ENCODE measurements at regions not wholly inside any gene's neighbourhood (a gene's known extent, or its start where the extent isn't known, plus 50 kb on each side); places are given as distances from the start of the nearest gene placed in this dataset.

DNA sequence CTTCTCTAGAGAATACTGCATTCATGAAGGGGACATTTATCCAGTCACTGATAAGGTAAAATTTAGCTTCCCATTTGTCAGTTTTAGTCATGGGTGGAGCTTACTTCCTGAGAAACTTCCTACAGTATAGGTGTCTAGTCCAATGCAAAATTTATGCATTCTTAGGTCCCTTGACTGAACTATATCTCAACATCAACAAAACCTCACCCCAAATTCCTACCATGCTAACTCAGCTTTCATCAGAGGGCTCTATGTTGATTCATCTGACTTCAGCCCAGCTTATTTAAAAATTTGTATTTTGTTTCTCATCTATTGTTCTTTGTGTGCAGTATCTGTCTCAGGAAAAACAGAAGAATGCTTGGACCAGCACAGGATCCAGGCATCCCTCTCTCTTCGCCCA is 296.4 kb upstream of the ACVR2A start:
- DNase-seq = no peak

DNA sequence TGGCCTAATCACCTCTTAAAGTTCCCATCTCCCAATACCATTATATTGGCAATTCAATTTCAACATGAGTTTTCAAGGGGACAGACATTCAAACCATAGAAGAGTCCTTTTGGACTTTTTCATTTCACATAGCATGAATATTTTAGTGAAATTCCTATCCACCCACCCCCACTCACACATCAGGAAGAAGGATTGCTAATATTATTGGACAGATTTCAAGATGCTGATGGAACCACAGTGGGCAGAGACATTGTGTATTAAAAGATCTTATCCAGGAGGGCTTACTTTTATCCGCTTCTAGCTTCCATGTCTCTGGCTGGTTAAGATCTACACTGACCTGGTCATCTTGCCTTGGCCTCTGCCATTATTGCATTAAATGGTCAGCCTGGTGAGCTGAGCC is 297.4 kb upstream of the ACVR2A start:
- DNase-seq = no peak

DNA sequence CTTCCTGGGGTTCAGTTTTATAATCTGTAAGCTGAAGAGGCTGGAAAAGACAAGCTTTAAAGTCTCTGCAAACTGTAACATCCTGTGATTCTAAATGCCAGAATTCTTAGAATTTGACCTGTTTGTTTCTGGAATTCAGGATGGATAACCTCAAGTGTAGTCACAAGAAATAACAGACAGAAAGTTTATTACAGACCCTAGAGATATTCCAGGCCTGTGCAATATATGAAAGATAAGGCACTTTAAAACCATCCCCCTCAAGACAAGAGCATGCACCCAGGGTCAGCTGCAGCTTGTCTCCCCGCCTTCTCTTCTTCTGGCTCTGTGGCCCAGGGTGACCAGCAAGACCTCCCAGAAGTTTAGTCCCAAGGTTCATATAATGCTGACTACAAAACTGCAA is 298.7 kb upstream of the ACVR2A start:
- no peak for DNase-seq

DNA sequence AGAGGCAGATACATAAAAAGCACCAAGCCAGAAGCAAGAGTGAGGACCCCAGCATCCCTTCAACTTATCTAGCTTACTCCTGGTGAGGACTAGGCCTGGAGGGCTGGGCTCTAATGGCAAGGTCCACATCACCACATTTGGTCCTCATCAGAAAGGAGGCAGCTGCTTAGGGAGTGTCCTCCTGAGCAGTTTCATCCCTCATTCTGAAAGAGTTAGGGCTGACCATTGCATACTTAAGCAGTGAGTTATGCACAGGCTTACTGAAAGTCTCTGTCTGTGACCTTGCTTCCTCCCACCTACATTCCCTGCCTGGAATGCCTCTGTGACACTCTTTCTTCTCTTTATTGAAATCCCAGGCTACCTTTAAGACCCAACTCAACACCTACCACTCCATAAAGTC is 301.8 kb upstream of the ACVR2A start:
- no peak for DNase-seq

DNA sequence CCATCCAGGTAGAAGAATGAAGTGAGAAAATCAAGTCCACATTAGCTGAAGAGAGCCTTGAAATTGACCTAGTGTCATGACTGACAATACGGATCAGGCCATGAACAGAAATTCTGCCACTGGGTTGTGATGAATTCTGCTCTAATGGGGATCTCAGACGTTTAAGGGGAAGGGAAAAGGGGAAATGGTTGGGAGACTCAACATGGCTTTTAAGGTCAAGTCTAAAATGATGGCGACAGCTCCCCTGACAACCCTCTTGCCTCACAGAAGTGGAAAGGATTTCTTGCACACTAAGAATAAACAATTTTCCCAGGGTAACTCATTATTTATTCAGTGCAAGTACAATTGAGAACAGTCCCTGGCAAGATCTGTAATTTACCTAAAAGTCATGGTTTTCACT is 302.5 kb upstream of the ACVR2A start:
- DNase-seq = no peak

DNA sequence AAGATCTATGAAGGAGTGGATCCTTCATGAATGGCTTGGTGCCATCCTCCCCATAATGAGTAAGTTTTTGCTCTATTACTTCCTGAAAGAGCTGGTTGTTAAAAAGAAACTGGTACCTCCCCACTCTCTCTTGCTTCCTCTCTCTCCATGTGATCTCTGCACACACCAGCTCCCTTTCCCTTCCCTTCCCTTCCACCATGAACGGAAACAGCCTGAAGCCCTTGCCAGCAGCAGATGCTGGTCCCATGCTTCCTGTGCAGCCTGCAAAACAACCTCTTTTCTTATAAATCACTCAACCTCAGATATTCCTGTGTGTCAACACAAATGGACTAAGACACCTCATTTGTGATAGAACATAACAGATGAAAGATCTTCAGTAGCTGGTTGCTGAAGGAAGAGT is 303.5 kb upstream of the ACVR2A start:
- DNase-seq = no peak

DNA sequence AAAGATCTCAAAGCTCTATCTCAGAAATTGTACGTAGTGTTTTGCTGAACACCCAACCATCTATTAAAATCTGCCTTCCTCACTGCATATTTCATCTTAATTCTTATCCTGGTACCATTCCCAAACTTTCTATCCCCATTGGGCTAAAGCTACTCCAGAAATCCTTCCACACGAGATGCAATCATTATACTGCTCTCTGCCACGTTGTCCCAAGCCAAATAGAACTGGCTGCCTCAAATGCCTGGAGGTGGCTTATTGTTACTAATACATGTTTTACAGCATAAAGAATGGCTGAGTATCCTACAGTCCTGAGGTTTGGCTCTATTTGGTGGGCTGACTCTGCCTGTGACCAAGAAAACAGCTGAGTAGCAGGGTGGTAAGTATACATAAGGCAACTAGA is 306.0 kb upstream of the ACVR2A start:
- no peak for DNase-seq

DNA sequence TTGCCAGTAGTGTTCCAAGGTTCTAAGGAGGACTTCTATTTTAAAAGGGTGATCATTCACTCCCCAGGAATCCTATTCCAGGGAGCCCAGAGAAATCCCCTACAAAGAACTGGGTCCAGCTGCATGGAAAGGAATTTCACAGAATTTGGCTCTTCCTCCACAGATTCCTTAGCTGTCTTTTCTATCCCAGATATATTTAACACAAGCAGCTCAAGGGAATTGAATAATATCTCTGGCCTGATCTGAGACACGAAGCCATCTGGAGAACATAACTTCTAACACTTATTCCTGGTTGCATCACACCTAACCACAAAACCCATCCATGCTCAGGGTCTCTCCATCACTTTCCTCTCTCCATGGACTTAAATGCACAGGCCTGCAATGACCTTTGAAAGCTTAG is 306.7 kb upstream of the ACVR2A start:
- no peak for DNase-seq

DNA sequence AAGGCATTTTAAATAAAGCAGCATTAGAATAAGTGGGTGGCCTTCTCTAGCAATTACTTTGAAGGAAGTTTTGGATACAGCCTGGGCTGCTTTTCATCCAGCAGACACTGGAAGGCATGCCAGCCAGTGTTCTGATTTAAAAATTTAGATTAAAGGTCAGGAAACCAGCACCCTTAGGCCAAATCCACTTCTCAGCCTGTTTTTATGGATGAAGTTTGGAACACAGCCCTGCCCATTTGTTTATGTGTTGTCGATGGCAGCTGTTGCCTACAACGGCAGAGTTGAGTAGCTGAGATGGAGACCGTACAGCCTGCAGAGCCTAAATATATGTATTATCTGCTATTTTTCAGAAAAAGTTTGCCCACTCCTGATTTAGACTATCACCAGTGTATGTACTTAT is 313.6 kb upstream of the ACVR2A start:
- DNase-seq = no peak

DNA sequence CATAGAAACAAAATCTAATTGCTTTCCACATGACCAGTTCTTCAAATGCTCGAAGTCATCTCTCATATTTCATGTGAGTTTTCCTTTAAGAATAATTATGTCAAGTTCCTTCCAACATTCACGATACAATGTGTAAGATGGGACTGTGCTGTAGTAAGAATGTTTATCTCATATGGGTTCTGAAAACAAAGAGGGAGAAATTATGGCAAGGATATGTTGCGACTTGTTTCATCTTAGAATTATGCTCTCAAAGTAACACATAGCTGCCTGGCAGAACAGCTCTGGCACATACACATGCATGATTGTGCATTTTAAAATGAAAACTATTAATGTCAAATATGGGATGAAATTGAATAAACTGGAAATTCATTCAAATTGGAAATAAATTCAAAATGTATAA is 314.8 kb upstream of the ACVR2A start:
- DNase-seq = no peak

DNA sequence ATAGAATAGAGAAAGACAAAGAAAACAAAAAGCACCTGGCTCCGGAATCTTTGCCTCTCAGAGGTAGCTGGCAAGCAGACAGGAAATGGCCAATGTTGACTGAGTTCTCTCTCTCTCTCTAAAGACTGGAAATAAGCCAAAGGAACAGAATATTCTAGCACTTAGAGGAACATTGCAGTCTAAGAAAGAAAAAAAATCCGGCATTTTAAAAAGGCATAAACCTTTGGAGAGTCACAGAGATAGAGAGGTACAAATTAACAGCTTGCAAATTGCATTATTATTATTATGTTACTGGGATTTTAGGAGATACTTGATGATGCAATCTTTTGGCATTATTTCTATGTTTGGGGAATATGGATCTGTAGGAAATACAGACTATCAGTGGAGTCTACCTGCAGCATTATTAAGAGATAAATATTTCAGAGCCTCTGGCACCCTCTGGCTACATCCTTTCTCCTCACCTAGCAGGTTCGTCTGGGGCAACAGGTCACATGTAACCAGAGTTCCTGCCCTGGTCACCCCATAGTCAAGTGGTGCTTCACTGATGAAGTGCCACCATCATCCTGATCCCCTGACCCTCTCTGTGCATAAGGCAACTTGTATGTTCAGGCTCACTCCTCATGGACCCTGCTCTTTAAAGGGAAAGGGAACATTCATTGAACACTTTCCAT is 318.9 kb upstream of the ACVR2A start:
- DNase-seq = no peak

DNA sequence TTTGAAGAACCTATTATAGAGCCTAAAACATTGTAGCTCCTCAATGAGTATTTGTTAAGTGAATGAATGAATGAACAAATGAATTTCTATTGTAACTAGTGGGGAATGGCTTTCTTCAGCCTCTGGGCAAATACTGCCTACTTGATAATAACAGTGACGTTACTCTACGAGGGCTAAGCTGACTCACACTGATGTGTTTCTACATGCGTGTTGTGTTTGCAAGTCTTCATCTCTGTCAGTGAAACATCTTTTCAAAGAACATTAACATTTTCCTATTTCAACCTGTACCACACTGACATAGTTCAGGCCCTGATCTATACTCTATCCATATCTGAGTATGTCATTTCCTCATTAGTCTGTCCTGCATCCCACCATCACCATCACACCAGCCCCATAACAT is 319.9 kb upstream of the ACVR2A start:
- no peak for DNase-seq

DNA sequence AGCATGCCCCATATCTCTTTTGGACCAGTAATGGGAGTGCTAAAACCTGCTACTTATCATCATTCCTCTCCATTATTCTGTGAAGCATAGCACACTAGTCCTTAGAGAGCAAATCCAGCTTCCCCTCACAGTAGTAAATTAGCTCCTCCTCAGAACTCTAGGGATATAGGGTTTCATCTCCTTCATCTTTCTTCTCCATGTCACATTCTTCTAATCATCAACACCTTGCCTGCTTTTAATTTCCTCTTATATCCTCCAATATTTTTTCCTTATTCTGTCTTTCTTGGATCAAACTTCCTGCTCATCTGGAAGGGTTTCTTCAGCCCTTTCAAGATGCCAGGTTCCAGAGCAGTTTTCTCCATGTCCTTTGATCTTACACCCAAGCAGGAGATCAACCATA is 321.4 kb upstream of the ACVR2A start:
- no peak for DNase-seq

DNA sequence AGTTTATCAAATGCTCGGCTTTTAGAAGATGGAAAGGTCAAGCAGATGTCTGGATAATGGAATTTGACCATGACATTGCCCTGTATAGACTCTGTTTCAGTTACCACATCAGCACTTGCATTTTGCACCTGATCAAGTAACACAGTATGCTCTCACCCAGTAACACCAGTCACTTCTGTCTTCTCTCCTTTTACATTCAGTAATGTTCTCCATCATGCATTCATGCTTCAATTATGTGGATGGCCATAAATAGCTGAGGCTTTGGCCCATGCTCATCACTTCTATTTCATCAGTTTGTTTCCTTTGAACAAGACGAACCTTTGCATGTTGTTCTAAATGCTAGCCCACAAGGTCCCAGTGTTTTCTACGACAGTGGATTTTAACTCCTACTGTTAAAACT is 322.9 kb upstream of the ACVR2A start:
- no peak for DNase-seq

DNA sequence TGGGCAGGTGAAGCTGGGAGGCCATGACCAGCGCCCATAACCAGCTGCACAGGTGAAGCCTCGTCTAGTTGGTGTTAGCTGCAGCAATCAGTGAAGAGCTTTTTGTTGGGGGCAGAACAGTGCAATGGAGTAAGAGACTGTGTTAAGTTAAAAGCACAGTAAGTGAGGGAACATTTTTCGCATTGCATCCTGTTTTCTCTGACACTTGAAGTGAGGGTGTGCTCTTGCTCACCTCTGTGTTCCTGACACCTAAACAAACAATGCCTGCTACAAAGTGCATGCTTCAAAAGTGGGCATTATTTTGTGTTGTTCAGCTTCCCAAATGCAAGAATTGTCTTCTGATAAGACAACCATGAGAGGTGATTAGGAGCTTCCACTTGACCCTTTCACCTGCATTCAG is 324.0 kb upstream of the ACVR2A start:
- DNase-seq = no peak

DNA sequence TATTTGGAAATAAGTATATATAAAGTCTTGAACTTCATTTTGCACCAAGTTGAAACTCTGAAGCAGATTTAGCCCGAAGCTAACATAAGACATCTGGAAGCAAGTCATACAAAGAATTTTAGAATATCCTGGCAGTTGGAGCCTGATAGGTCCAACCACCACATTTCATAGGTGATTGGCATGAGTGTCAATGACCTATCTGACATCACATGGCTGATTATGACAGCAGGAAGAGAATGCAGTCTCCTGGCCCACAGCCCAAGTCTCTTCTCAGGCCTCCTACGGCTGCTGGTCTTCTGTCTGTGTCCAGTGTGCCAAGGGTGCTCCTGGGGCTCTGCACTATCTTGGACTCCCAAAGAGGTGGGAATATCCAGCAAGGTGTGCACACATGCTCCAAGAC is 325.7 kb upstream of the ACVR2A start:
- no peak for DNase-seq

DNA sequence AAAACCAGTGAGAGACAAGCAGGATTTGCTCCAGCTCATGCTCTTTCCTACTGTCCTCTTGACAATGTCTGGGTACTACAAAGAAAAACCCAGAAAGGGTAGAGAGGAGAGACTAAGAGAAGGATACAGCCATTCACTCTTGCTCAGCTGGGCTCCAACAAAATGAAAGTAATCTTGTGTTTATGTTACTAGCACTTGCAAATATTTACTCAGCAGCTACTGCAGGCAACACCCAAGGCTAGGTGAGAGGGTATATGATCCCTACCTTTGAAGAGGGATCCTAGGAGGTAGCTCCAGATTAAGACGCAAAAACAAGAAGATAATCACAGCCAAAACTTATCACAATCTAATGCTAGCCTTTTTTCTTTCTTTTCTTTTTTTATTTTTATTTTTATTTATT is 329.6 kb upstream of the ACVR2A start:
- DNase-seq = no peak

DNA sequence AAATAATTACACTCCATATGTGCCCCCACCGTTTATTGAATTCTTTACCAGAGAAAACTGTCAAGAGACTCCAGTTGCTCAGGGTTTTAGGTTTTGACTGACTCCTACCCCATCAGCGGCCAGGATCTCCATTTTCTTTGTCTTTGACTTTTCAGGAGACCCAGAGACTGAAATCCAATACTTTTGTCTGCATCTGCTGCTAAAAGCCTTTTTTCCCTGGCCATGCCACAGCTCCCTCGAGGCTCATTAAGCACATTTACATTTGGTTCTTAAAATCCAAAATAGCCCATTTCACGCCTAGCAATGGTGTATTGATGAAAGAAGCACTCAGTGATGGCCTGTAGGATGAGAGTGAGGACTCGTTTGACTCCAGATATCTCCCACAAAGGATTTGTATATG is 332.6 kb upstream of the ACVR2A start:
- DNase-seq = no peak

DNA sequence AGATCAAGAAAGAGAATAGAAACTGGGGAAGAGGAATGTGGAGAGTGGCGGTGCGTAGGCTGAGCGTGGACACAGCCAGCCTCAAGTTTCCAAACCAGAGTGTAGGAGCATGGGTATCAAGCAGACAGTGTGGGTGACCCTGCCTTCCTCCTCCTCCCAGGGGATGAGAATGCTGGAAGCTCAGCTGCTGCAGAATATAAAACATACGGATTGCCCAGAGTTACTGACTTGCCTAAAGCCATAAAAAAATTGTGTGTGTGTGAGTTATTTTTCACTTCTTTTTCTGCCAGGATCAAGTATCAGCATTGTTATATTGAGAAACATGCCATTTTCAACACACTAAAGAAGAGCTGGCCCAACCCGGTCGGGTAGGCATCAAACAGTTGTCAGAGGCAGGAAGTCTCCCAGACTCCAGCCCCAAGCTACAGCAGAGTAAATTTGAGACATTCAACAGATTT is 333.3 kb upstream of the ACVR2A start:
- no peak for DNase-seq

DNA sequence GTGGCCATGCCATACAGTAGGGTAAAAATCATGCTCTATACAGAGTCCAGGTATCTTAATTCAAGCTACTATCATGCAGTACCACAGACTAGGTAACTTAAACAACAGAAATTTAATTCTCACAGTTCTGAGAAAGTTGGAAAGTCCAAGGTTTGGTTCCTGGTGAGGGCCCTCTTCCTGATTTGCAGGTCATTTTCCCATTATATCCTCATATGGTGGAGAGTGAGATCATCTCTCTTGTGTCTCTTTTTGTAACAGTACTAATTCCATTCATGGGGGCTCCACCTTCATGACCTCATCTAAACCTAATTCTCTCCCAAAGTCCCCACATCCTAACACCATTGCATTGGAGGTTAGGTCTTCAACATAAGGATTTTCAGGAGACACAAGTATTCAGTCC is 335.0 kb upstream of the ACVR2A start:
- DNase-seq = no peak

DNA sequence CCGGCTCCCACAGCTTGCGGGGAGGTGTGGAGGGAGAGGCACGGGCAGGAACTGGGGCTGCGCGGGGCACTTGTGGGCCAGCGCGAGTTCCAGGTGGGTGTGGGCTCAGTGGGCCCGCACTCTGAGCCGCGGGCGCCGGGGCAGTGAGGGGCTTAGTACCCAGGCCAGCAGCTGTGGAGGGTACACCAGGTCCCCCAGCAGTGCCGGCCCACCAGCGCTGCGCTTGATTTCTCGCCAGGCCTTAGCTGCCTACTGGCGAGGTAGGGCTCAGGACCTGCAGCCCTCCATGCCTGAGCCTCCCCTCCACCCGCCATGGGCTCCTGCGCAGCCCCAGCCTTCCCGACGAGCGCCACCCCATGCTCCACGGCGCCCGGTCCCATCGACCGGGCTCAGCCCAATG is 337.9 kb upstream of the ACVR2A start:
- DNase-seq = no peak

DNA sequence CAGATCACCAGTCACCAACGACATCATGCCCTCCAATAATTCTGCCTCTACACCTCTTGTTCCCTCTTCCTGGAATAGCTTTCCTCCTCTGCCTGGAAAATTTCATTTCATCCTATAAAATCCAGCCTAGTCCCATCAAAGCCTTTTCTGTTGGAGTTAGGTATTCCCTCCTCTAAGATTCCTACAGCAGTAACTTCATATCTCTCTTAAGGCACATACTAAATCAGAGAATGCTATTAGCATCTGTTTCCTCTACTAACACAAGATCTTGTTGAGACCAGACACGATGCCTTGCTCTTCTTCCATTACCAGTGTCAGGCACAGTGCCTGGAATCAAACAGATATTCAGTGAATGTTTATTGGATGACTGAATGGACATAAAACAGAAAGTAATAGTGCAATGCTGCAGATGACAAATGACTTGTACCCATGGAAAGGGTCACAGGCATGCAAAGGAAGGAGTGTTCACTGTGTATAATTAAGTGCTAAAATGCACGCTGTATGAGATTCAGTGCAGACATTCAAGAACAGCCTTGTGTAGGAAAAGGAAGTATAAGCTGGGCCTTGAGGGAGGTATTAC is 342.0 kb upstream of the ACVR2A start:
- DNase-seq = no peak

DNA sequence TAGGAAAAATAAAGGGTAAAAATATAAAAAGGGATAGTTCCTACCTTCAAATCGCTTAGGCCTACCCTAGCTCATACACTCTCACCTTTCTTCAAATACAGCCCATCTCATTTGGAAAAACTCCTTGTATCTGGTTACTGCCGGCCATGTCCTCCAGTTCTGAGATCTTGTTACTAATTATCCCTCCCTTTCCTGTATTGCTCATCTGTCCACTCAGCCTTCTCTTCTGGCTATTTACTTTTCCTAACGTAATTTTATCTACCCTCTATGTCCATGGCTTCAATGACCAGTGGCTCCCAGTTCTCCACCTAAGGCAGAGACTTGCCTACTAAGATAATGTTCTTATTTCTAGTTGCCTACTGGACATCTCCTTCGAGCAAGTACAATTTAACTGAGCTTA is 342.9 kb upstream of the ACVR2A start:
- no peak for DNase-seq

DNA sequence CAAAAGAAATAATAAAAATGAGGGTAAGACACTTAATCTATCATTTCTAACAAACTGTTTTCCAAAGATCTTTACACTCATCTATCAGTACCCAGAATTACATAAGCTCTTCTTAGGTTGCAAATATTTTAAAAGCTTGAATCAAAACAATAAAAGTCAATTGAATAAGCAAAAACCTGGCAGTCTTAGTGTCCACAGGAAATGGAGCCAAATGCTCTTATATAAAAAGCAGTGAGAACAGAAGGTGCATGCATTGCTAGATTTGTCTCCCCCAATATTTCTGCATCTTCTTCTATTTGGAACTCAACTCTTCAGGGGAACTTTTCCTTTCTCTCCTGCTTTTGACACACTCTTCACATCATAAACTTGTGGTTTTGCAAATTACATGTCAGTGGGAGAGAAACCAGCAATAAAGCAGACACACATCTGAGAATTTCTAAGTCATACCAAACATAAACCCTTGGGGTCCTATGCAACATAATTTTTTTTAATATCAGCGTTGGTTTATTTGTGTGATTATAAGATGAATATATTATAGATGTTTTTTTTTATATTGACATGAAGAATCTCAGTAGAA is 343.9 kb upstream of the ACVR2A start:
- DNase-seq = no peak

DNA sequence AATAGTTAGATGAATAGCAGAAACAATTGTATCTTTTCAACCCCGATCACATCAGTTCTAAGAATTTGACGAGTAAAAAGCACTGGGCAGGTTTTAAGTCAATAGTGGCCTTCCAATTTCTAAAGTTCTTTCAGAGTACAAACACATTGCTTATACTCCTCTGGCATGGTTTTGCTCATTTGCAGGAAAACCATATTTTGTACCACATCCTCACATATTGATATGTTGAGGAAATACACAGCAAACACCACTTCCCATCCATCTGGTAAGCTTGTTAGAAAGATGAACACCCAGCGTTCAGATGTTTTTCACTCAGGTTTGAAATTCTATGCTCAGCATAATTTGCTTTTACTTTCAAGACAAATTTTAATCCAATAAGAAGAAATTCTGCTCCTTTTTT is 344.6 kb upstream of the ACVR2A start:
- DNase-seq = no peak

Data from OCI-M1 (cell line).